ENCODE measurements at regions not wholly inside any gene's neighbourhood (a gene's known extent, or its start where the extent isn't known, plus 50 kb on each side); places are given as distances from the start of the nearest gene placed in this dataset.

- Histone ChIP-seq H3K9me3 (ENCODE audit: control insufficient read depth, low read length) (no peaks in the 10 kb centered on the region), H3K4me3 (ENCODE audit: low read length) (no peak overlapping the region), H3K27ac (ENCODE audit: low read length) (no peak overlapping the region), H3K27me3 (ENCODE audit: control insufficient read depth, insufficient read depth) (no peaks in the 10 kb centered on the region), H3K4me1 (ENCODE audit: control insufficient read depth, insufficient read depth, low read length) (no peaks in the 10 kb centered on the region)
- ATAC-seq (no peak), DNase-seq (no peak)
- WGBS = 74% methylated on average over 1 of the region's 1 CpG
- intact Hi-C loops (cut with DNase I) = no loop called here
Measured at GRCh38 chr11:79953629-79954028, 512.8 kb upstream of the TENM4 start.

DNA sequence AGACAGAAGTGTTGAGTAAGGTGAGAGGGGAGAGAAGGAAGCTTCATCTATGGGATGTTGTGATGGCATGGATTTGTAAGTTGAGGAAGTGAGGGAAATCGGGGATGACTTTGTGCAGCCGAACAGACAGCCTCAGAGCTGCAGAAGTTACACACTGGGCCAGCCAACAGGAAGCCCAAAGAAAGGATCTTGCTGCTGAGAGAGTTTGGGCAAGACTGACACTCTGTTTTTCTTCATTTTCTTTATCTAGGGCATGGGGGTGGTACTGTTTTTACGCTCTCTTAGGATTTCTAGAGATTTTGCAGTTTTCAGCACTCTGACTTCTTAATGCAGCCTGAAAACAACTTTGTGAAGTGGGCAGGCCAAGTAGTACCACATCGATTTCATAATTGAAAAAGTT is 509.9 kb upstream of the TENM4 start:
- ATAC-seq = no peak
- no peak for DNase-seq
- 74% methylated on average over 4 of the region's 4 CpGs for WGBS
- H3K4me1 ChIP-seq (ENCODE audit: control insufficient read depth, insufficient read depth, low read length) = no peaks in the 10 kb centered on the region
- no peak overlapping the region for H3K4me3 ChIP-seq (ENCODE audit: low read length)
- no peaks in the 10 kb centered on the region for H3K27me3 ChIP-seq (ENCODE audit: control insufficient read depth, insufficient read depth)
- H3K9me3 ChIP-seq (ENCODE audit: control insufficient read depth, low read length) = no peaks in the 10 kb centered on the region
- intact Hi-C loops (cut with DNase I) = no loop called here
- no peak overlapping the region for H3K27ac ChIP-seq (ENCODE audit: low read length)

- WGBS = 61% methylated on average over 4 of the region's 4 CpGs
Measured at GRCh38 chr11:79950172-79950571, 509.3 kb upstream of the TENM4 start.

GRCh38 chr11:79949574-79949973 is 508.7 kb upstream of the TENM4 start:
- 50% methylated on average over 2 of the region's 2 CpGs for WGBS
- no peak overlapping the region for H3K27ac ChIP-seq (ENCODE audit: low read length)
- H3K27me3 ChIP-seq (ENCODE audit: control insufficient read depth, insufficient read depth) = no peaks in the 10 kb centered on the region
- H3K4me3 ChIP-seq (ENCODE audit: low read length) = no peak overlapping the region
- no peaks in the 10 kb centered on the region for H3K4me1 ChIP-seq (ENCODE audit: control insufficient read depth, insufficient read depth, low read length)
- no peaks in the 10 kb centered on the region for H3K9me3 ChIP-seq (ENCODE audit: control insufficient read depth, low read length)
- ATAC-seq (no peak), DNase-seq (no peak)
- intact Hi-C loops (cut with DNase I) = no loop called here

More at GRCh38 chr11:79950172-79950571, 509.3 kb upstream of the TENM4 start:
- no peak for ATAC-seq
- H3K4me1 ChIP-seq (ENCODE audit: control insufficient read depth, insufficient read depth, low read length) = no peaks in the 10 kb centered on the region
- H3K27me3 ChIP-seq (ENCODE audit: control insufficient read depth, insufficient read depth) = no peaks in the 10 kb centered on the region
- DNase-seq = no peak
- H3K27ac ChIP-seq (ENCODE audit: low read length) = no peak overlapping the region
- H3K9me3 ChIP-seq (ENCODE audit: control insufficient read depth, low read length) = no peaks in the 10 kb centered on the region
- intact Hi-C loops (cut with DNase I) = no loop called here
- H3K4me3 ChIP-seq (ENCODE audit: low read length) = no peak overlapping the region

DNA sequence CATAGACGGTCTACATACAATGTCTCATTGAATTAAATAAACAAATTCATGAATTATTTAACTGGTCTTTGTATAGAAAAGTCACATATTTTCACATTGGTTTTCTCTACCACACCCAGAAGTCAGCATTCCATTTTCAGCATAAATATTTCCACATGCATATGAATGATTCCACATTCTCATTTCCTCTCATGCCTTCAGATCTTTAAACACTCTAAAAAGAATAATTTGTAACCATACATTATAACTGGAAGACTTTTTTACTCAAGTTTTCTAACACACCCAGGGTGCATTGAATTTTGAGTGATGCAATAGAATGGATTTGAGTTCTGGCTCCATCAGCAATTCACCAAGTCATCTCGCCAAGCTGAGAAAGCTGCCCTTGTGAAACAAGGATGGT is 501.8 kb upstream of the TENM4 start:
- Histone ChIP-seq H3K27me3 (ENCODE audit: control insufficient read depth, insufficient read depth) (no peaks in the 10 kb centered on the region), H3K9me3 (ENCODE audit: control insufficient read depth, low read length) (no peaks in the 10 kb centered on the region), H3K27ac (ENCODE audit: low read length) (no peak overlapping the region), H3K4me1 (ENCODE audit: control insufficient read depth, insufficient read depth, low read length) (no peaks in the 10 kb centered on the region), H3K4me3 (ENCODE audit: low read length) (no peak overlapping the region)
- DNase-seq (no peak), ATAC-seq (no peak)
- 83% methylated on average over 2 of the region's 2 CpGs for WGBS
- intact Hi-C loops (cut with DNase I) = no loop called here

DNA sequence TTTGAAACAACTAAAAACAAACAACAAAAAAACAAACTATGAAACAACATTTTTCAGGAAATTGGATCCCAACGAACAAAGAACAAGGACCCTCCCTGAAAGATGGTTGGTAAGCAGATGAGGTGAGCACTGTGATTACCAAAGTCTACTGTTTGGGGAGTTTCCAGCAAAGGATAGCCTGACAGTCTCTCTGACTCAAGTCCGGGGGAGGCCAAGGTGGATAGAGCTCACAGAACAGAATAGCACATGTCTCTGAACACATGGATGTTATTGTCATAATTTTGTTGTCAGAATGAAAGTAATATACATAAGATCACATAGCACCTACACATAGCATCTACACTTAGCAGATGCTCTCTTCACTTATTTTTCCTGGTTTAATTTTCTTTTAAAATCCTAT is 501.3 kb upstream of the TENM4 start:
- Histone ChIP-seq H3K4me3 (ENCODE audit: low read length) (no peak overlapping the region), H3K27ac (ENCODE audit: low read length) (no peak overlapping the region), H3K4me1 (ENCODE audit: control insufficient read depth, insufficient read depth, low read length) (no peaks in the 10 kb centered on the region), H3K27me3 (ENCODE audit: control insufficient read depth, insufficient read depth) (no peaks in the 10 kb centered on the region), H3K9me3 (ENCODE audit: control insufficient read depth, low read length) (no peaks in the 10 kb centered on the region)
- DNase-seq (no peak), ATAC-seq (no peak)
- WGBS = 63% methylated on average over 2 of the region's 2 CpGs
- intact Hi-C loops (cut with DNase I) = no loop called here

GRCh38 chr11:79940974-79941735 is 500.3 kb upstream of the TENM4 start:
- WGBS = 66% methylated on average over 3 of the region's 3 CpGs
- no peak for DNase-seq
- Histone ChIP-seq H3K4me3 (ENCODE audit: low read length) (no peak overlapping the region), H3K27ac (ENCODE audit: low read length) (no peak overlapping the region), H3K27me3 (ENCODE audit: control insufficient read depth, insufficient read depth) (no peaks in the 10 kb centered on the region), H3K9me3 (ENCODE audit: control insufficient read depth, low read length) (no peaks in the 10 kb centered on the region), H3K4me1 (ENCODE audit: control insufficient read depth, insufficient read depth, low read length) (no peaks in the 10 kb centered on the region)
- intact Hi-C loops (cut with DNase I) = no loop called here
- ATAC-seq = no peak

DNA sequence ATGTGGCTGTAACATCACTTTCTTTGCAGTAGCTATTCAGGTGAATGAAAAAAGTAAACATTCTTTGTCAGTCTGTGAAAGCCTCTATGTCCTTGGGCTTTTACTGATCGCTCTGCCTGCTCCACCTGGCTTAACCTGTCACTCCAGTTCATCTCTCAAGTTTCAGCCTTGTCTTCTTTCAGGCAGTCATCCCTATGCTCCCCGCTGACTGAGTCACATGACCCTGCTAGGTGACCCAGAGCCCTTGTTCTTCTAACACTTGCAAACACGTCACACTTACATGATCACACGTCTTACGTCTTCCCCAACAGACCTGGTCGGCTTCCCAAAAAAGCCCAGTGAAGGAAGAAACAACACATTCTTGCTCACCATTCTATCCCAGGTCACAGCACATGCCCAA is 499.3 kb upstream of the TENM4 start:
- intact Hi-C loops (cut with DNase I) = no loop called here
- ATAC-seq (no peak), DNase-seq (no peak)
- Histone ChIP-seq H3K27me3 (ENCODE audit: control insufficient read depth, insufficient read depth) (no peaks in the 10 kb centered on the region), H3K4me3 (ENCODE audit: low read length) (no peak overlapping the region), H3K9me3 (ENCODE audit: control insufficient read depth, low read length) (no peaks in the 10 kb centered on the region), H3K4me1 (ENCODE audit: control insufficient read depth, insufficient read depth, low read length) (no peaks in the 10 kb centered on the region), H3K27ac (ENCODE audit: low read length) (no peak overlapping the region)
- WGBS = 57% methylated on average over 6 of the region's 6 CpGs

GRCh38 chr11:79939111-79939510 is 498.3 kb upstream of the TENM4 start:
- 91% methylated on average over 4 of the region's 4 CpGs for WGBS
- DNase-seq (no peak), ATAC-seq (no peak)
- no peak overlapping the region for H3K27ac ChIP-seq (ENCODE audit: low read length)
- no peaks in the 10 kb centered on the region for H3K27me3 ChIP-seq (ENCODE audit: control insufficient read depth, insufficient read depth)
- H3K9me3 ChIP-seq (ENCODE audit: control insufficient read depth, low read length) = no peaks in the 10 kb centered on the region
- intact Hi-C loops (cut with DNase I) = no loop called here
- H3K4me1 ChIP-seq (ENCODE audit: control insufficient read depth, insufficient read depth, low read length) = no peaks in the 10 kb centered on the region
- no peak overlapping the region for H3K4me3 ChIP-seq (ENCODE audit: low read length)

- 76% methylated on average over 3 of the region's 3 CpGs for WGBS
- Histone ChIP-seq H3K9me3 (ENCODE audit: control insufficient read depth, low read length) (no peaks in the 10 kb centered on the region), H3K27me3 (ENCODE audit: control insufficient read depth, insufficient read depth) (no peaks in the 10 kb centered on the region), H3K27ac (ENCODE audit: low read length) (no peak overlapping the region), H3K4me3 (ENCODE audit: low read length) (no peak overlapping the region), H3K4me1 (ENCODE audit: control insufficient read depth, insufficient read depth, low read length) (no peaks in the 10 kb centered on the region)
- DNase-seq (no peak), ATAC-seq (no peak)
- intact Hi-C loops (cut with DNase I) = no loop called here
Measured at GRCh38 chr11:79937676-79938334, 497.0 kb upstream of the TENM4 start.

- intact Hi-C loops (cut with DNase I) = no loop called here
- ATAC-seq = no peak
- Histone ChIP-seq H3K9me3 (ENCODE audit: control insufficient read depth, low read length) (no peaks in the 10 kb centered on the region), H3K27ac (ENCODE audit: low read length) (no peak overlapping the region), H3K4me1 (ENCODE audit: control insufficient read depth, insufficient read depth, low read length) (no peaks in the 10 kb centered on the region), H3K4me3 (ENCODE audit: low read length) (no peak overlapping the region), H3K27me3 (ENCODE audit: control insufficient read depth, insufficient read depth) (no peaks in the 10 kb centered on the region)
- no peak for DNase-seq
- WGBS = 67% methylated on average over 1 of the region's 1 CpG
Measured at GRCh38 chr11:79932612-79933011, 491.8 kb upstream of the TENM4 start.
